Upper lobe of left lung (tissue), 4 donors: ENCODE measurements at regions not wholly inside any gene's neighbourhood (a gene's known extent, or its start where the extent isn't known, plus 50 kb on each side); places are given as distances from the start of the nearest gene placed in this dataset.

Experiments used
- CTCF ChIP-seq, 6 experiments: fragments of 450-650 bp in 4 of 6; fragments of 200-600 bp in 2 of 6; sonication (generic) in 2 of 6; IDR thresholded peaks; one replicate each; pipeline ENCODE4 v1.5.1; 2016 to 2019; ENCODE audit warnings: antibody characterized with exemption in 6 of 6
- EP300 ChIP-seq, 4 donors: sonication (generic); formaldehyde crosslinking; IDR thresholded peaks; one replicate each; pipeline ENCODE4 v1.5.1; 2017; ENCODE audit warnings: antibody characterized with exemption in 4 of 4, control low read depth in 2 of 4
- POLR2A ChIP-seq, 4 donors: fragments of 450-650 bp; IDR thresholded peaks; one replicate each; pipeline ENCODE4 v1.5.1; 2016 to 2017; ENCODE audit warnings: antibody characterized with exemption in 4 of 4, mild to moderate bottlenecking in 2 of 4

GRCh38 chr22:48416396-48417224, 1411.1 kb downstream of the BRD1 start:
- no peak for TF ChIP-seq CTCF (IDR thresholded peaks at IDR 0.05)
- no peak for TF ChIP-seq POLR2A (IDR thresholded peaks at IDR 0.05)
- no peak for TF ChIP-seq EP300 (IDR thresholded peaks at IDR 0.05)
